NCI-H1048 (cell line): ENCODE measurements at regions not wholly inside any gene's neighbourhood (a gene's known extent, or its start where the extent isn't known, plus 50 kb on each side); places are given as distances from the start of the nearest gene placed in this dataset.

ENCODE experiments used
- DNase-seq: peaks from one replicate; lab custom pipeline; 2025; lab: John Stamatoyannopoulos, UW

DNA sequence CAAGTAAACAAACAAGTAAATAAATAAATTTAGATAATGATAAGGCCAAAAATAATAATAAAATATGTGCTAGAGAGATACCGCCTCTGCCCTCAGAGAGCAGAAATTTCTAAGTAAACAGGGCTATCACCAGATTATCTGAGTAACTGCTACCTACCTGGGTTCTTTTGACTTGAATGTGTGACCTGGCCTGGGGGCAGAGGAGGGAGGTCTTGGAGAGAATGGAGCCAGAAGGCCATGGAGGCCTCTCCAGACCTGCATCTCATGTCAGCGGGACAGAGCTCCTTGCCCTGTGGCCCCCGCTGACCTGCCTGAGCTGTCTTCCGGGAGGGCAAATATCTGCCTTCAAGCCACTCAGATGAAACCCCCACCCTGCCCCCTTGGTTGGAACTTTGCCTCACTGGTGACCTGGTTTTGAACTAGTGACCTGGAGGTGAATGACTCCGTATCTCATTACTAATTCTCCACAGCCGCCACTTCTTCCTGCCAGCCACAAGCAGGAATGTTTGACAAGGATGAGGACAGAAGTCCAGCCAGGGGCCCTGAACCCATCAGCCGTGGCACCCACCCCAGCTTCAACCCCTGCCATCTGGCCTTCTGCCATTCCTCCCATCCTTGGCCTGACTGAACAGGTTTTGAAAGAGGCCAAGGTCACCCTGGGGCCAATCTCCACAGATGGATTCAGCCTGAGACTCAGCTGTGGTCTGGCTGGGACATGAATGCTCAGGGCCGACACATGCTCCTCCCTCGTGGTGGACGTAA lies 86.8 kb upstream of the PARP11 start:
- DNase-seq = no peak

- no peak for DNase-seq
Measured at GRCh38 chr12:3958534-3958933, 85.3 kb upstream of the PARP11 start.

GRCh38 chr12:3951380-3952135 lies 78.4 kb upstream of the PARP11 start:
- DNase-seq = no peak

DNA sequence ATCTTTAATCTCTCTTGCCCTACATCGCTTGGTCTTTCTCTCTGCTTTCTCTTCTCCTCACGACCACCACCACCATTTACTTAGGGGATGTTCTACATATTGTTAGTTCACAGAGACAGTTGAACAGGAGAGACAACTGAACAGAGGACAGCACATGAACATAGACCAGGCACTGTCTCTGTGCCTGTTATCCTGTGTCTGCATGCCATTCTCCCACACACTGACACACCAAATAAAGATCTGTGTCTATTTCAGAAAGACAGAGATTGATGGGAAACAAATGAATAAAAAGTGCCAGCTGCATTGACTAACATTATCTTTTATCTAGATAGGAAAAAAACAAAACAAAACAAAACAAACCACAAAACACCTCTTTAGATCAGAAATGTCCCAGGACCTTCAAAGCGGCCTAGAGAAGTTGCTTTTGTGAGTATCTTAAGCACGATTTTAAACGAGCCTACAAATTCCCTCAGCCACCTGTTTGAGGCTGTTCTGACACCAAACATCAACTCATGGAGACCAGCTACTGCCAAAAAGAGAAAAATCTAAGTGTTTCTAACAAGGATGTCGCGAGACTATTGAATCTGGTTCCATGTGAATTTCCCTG lies 77.6 kb upstream of the PARP11 start:
- no peak for DNase-seq

- DNase-seq = no peak
Measured at GRCh38 chr12:3947781-3948180, 74.6 kb upstream of the PARP11 start.

DNA sequence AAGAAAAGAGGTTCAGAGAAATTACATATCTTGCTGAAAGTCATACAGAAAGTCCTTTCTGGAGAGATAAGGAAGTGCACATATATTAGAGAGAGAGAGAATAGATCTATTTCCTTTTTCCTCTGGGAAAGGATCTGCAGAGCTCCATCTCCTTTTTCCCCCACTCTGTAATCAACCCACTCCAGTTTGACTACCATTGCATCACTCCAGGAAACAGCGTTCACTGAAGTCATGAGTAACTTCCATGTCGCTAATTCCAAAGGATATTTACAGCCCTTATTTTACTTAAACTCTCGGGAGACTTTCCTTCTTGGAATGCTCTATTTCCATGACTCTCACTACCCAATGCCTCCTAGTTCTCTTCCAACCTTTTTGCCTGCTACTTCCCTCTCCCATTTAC lies 72.5 kb upstream of the PARP11 start:
- DNase-seq = no peak

GRCh38 chr12:3944620-3945019 lies 71.4 kb upstream of the PARP11 start:
- DNase-seq = no peak

DNA sequence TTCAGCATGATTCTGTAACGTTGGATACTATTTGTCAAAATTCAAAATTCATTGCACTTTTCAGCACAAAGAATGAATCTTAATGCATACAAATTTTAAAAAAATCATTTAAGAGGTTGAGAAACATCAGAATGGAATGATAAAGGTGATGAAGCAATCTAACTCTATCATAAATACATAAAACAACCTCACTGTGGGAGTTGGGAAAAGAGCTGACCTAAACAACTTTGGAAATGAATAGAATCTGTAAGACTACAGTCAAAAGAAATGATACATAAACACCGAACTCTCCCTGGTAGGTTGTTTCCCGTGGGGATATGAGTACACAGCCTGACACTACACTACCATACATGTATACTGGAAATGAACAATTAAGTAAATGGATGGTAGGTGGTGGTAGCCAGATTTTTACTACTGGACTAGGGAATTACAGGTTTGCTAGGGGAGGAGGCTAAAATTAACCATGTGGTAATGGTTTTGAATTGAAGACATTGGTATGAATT lies 64.9 kb upstream of the PARP11 start:
- DNase-seq = no peak

- DNase-seq = no peak
Measured at GRCh38 chr12:3935078-3935477, 61.9 kb upstream of the PARP11 start.

- DNase-seq = no peak
Measured at GRCh38 chr12:3933819-3934192, 60.6 kb upstream of the PARP11 start.

GRCh38 chr12:3933074-3933818 lies 60.0 kb upstream of the PARP11 start:
- DNase-seq = no peak

GRCh38 chr12:3931776-3932175 lies 58.6 kb upstream of the PARP11 start:
- no peak for DNase-seq

- DNase-seq = no peak
Measured at GRCh38 chr12:3931206-3931605, 58.0 kb upstream of the PARP11 start.

DNA sequence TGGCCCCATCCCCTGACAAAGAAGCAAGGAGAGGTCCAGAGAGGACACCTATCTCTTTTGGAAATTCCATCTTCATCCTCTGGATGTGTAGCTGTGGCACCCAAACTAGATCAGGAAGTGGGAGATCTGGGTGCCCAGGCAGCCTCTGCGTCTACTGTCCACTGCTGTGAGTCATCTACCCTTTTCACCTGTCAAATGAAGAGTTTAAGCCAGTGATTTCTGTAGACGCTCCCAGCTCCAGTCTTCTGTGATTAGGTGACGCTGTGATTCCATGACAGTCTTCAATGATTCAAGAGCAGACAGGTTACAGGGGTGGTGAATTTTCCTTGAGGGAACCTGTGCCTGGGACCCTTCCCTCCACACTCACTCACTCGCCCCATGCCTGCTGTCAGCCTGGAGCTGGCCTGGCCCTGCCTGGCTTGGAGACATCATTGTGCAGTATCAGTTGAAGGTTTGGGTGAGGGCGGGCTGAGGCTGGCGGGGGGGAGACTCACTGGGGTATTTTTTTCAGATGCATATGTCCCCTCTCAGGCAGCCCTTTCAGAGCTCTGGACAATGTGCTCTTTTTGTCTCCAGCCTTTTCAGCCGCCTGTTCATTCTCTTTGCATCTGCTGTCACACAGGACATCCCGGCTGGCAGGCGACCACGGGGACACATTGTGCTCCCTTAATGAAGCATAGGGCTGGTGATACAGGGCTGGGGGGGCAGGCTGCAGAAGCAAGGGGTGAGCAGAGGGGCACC lies 56.8 kb upstream of the PARP11 start:
- no peak for DNase-seq

DNA sequence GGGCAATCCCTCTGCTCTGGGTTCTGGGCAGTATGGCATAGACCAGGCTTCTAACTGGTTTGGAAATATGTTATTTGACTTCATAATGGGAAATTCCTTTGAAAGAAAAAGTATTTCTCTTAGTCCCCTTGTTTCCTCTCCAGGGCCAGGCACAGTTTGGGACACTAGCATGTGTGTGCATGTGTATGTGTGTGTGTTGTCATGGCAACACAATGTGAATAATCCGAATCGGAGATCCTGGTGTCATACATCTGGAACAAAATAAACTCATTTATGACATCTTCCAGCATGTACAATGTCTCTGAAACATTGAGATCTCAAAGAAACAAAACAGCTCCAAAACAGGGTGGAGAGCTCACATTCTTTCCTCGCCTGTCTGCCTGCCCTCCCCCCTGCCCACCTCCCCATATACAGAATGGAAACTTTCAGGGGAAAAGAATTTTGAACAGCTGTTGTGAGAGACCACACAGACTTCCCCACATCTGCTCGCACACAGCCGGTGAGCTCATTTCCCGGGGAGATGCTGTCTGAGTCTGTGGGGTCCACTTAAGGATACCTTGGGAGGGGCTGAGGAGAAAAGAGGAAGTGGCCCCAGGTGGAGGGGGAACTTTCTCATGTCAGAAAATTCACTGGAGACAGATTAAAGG lies 55.5 kb upstream of the PARP11 start:
- DNase-seq = no peak

GRCh38 chr12:3925621-3926020 lies 52.4 kb upstream of the PARP11 start:
- DNase-seq = no peak

- no peak for DNase-seq
Measured at GRCh38 chr12:3924761-3925160, 51.6 kb upstream of the PARP11 start.

DNA sequence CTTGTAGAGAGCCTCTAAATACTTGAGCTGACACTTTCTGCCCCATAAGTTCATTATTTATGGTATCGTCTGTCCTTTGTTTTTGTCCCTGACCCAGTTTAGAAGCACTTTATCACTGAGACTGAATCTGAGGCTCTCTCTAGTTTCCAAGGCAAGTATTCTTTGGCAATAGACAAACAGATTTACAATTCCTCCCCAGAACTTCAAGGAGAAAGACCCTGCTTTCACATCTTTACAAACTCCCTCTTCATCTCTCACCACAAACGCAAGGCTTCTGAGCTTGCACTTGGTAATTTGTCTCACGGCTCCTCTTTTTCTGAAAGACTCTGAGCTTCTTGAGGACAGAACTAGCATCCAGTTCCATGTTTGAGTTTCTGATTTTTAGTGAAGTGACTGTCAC lies 49.8 kb upstream of the PARP11 start:
- DNase-seq = no peak
